OCI-LY3 (cell line): ENCODE measurements at regions not wholly inside any gene's neighbourhood (a gene's known extent, or its start where the extent isn't known, plus 50 kb on each side); places are given as distances from the start of the nearest gene placed in this dataset.

ENCODE experiments used
- CTCF ChIP-seq: fragments of 200-600, 300-600 bp; sonication (generic); IDR thresholded peaks from 2 replicates; pipeline ENCODE4 v1.5.1; 2014; ENCODE audit warnings: antibody characterized with exemption, low read length, low read depth
- EZH2phosphoT487 ChIP-seq: fragments of 200-600 bp; shearing (Covaris generic); IDR thresholded peaks from 2 replicates; pipeline ENCODE4 v1.6.1; 2018; ENCODE audit warnings: antibody characterized with exemption, mixed run types, low read depth

DNA sequence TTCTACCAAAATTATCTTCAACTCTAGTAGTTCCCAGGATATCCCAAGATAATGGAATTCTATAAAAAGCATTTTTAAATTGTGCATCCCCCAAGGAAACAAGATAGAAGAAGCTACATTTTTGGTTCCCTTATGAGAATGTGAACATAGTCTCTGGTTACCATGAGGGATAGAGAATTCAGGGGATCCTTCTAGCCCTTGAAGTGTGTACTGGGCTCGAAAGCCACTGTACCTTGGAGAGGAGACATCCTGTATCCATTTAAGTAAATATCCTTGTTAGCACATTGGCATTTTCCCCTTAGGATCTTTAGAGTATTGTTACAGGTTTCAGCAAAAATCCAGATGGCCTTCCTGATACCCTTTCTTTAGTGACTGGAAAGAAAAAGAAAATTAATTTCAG lies 228.5 kb downstream of the RTP5 start:
- TF ChIP-seq CTCF (no peak), EZH2phosphoT487 (no peak)
